NCI-H2029 (cell line): ENCODE measurements at regions not wholly inside any gene's neighbourhood (a gene's known extent, or its start where the extent isn't known, plus 50 kb on each side); places are given as distances from the start of the nearest gene placed in this dataset.
"Not testable (repeated sequence)": the region's sequence is repeated elsewhere in the genome, so short reads cannot be mapped to it uniquely, and the experiment has no call there.

Experiments used
- DNase-seq: peaks from one replicate; lab custom pipeline; 2025; lab: John Stamatoyannopoulos, UW

GRCh38 chr11:115664313-115664712, 160.1 kb upstream of the CADM1 start:
- DNase-seq: no peak

DNA sequence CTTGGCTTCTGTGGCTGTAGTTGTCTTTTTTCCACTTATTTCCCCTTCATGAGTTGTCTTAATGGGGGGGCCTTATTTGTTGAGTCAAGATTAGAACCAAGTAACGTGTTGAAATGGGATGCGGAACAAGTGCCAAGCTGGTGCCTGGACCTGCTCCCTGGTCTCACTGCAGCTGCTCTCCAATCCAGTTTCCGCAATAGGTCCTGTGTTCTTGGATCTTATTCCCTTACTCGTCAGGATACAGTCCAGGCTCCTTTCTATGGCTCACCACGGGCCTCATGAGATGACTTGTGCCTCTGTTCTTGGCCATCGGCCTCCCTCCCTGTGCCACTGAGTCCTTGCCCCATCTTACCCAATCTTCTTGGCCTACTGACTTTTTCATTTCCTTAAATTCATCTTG, 159.6 kb upstream of the CADM1 start:
- DNase-seq: no peak

DNA sequence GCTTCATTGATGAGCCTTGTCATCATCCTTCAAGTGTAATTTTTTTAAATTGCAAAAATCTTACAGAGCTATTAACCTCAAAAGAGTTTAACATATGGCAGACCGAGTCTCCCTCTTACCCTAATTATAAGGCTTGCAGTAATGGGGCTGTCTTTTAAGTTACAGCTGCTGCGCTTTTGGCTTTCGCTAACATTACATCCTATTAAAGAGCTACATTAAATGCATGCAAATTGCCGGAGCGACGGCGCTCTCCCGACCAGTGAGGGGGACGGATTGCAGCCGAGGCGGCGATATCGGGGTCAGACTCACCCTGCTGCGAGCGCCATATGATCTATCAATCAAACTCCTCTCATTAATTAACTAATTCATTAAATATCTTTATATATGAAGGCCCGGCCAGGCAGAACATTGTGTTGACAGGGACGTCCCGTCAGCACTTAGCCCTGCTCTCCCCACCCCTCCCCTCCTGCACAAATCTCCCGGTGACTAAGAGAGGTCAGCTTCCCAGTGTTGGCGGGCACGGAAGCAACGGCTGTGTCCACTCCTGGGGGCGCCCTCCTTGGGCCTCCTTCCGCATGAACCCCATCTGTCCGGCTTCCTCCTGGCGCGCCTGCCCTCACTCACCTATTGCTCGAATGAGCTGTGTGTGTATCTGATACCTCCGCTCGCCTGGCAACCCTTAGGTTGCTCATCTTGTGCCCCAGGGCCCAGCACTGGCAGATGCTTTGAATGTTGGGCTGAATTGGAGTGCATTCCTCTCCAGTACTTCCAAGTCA, 156.0 kb upstream of the CADM1 start:
- DNase-seq: no peak

GRCh38 chr11:115659061-115659963, 155.1 kb upstream of the CADM1 start:
- no peak for DNase-seq

DNA sequence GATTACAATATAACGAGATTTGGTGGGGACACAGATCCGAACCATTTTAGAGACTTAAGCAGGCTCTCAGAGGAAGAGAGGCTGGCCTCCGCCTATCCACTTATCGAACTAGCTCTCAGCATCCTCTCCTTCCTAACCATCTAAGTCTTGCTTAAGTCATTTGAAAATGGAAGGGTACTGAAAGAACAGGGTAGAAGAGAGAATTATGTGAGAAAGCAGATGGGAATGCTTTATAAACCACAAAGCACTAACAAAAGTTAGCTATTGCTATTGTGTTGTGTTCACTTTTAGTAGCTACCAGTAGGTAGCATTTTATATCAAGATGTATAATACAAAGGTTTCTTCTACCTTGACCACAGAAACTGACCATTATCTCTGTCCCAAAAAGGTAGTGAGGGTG, 153.4 kb upstream of the CADM1 start:
- no peak for DNase-seq

DNA sequence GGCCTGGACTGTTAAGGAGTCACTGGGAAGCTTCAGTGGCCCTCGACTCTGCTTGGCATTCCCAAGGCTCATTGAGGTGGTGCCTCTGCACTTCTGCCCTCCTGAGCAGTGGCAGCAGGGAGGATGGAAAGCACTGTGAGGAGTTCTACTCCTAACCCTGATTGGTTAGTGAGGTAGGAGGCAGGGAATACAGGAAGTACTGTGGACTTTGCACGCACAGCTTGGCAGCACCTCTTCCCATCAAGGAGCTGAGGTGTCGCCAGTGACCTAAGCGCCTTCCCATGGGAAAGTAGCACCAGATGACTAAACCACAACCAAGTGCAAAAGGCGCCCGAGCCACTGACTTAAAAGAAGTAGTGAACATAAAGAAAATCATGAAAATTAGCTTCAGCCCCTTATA, 152.5 kb upstream of the CADM1 start:
- DNase-seq: no peak

GRCh38 chr11:115656041-115656440, 151.8 kb upstream of the CADM1 start:
- no peak for DNase-seq

GRCh38 chr11:115654792-115655191, 150.6 kb upstream of the CADM1 start:
- no peak for DNase-seq

DNA sequence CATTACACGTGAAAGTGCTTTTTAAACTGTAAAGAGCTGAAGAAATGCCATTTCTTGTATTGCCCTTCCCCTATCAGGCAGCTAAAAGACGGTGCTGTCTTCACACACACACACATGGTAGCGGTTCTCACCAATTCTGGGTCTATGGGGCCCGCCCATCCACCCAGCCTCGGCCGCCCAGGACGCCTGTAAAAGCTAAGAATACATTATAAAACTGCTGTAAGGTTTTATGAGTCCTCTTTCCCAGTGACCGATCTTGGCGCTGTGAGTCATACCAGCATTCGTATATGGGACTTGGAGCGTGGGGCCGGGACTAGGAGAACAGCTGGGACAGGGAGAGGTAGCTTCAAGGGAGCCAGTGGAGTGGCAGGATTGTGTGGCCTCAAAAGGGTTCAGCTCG, 149.7 kb upstream of the CADM1 start:
- DNase-seq: no peak

DNA sequence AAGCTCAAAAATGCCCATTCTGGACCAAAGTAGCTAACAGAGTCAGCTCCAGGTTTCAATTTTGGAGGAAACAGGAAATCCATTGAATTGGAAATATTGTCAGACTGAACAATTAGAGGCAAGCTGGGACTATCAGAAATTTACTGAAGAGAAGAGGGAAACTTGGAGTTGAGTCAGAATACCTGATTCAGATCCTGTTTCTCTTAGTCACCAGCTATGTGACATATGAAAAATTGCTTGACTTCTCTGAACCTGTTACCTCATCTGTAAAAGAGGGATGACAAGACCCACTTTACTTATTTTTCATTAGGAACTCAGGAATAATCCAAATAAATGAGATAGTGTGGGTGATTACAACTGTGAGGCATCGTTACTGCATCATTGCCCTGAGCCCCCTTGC, 148.9 kb upstream of the CADM1 start:
- DNase-seq: no peak

GRCh38 chr11:115652496-115652895, 148.3 kb upstream of the CADM1 start:
- DNase-seq: no peak

GRCh38 chr11:115652094-115652493, 147.9 kb upstream of the CADM1 start:
- no peak for DNase-seq

- DNase-seq: no peak
Observed at GRCh38 chr11:115649461-115649860, 145.2 kb upstream of the CADM1 start.

GRCh38 chr11:115645631-115646317, 141.6 kb upstream of the CADM1 start:
- DNase-seq: no peak

GRCh38 chr11:115644856-115645255, 140.6 kb upstream of the CADM1 start:
- no peak for DNase-seq

DNA sequence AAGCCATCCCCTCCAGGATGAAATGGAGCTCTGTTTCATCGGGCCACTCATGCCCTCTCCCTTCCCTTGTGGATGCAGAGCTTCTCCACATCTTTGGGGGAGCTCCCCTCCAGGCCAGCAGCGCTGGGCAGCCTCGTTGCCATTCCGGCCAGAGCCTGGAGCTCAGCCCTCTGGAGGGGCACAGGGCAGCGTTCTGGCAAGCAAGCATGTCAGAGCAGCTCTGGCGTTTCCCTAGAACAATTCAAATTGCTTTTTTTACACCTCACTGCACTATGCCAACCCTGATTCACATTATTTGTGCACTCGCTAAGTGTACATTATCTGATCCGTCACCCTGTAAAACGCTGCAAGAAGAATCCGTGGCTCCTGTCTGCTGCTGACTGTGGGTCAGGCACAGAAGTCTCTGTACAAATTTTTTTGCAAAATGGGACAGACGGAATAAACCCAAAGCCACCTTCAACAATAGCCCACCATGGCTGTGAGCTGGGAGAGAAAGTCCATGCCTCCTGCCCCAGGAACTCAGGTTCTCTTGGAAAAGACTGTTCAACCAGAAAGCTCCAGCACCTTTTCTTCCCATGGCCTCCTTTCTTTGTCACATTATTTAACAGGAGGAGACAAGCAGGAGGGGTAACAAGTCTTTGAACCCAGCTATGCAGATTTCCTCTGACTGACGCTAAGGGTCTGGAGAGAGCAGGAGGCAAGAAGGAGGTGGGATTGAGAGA, 139.5 kb upstream of the CADM1 start:
- no peak for DNase-seq

GRCh38 chr11:115642660-115643059, 138.4 kb upstream of the CADM1 start:
- no peak for DNase-seq

DNA sequence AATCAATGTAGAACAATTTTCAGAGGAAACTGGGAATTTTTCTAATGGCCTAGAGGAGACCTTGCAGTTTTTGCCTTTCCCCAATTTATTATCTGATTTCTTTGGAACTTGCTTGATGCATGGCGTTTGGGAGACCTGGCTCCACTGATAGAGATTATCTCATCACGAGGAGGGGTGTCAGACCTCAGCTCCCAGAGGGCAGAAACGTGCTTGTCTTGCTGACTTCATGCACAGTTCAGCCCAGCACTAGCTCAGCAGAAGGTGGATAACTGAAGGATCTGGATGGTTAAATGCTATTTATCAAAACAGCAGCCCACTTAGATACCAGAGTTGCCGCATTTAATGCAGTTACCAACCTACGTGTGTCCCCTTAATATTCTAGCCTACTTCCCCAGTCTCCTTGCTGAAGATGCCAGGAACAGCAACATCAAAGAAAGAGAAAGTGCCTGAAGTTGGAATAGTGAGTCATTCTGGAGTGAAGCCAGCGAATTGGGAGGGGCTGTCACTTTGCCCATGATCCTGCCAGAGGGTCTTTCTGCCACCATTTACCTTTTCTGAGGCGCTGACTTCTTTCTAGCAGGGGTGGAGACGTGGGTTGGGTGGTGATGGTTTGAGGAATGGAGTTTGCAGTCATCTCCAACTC, 133.5 kb upstream of the CADM1 start:
- DNase-seq: no peak

GRCh38 chr11:115636753-115637527, 132.7 kb upstream of the CADM1 start:
- DNase-seq: no peak

DNA sequence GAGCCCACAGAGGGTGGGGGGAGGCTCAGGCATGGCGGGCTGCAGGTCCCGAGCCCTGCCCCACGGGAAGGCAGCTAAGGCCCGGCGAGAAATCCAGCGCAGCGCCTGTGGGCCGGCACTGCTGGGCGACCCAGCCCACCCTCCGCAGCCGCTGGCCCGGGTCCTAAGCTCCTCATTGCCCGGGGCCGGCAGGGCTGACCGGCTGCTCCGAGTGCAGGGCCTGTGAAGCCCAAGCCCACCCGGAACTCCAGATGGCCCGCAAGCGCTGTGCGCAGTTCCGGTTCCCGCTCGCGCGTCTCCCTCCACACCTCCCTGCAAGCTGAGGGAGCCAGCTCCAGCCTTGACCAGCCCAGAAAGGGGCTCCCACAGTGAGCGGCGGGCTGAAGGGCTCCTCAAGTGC, 129.8 kb upstream of the CADM1 start:
- DNase-seq: not testable (repeated sequence)

- DNase-seq: no peak
Observed at GRCh38 chr11:115632061-115632460, 127.8 kb upstream of the CADM1 start.
